Trophoblast cell (in vitro differentiated cells and primary cell): ENCODE measurements at regions not wholly inside any gene's neighbourhood (a gene's known extent, or its start where the extent isn't known, plus 50 kb on each side); places are given as distances from the start of the nearest gene placed in this dataset.

Source experiments
- DNase-seq, 2 donors: peaks; one replicate each; pipeline ENCODE4 v3.0.0-alpha.2; 2016
- H2AFZ ChIP-seq: 2 replicates; pipeline ENCODE4 v1.6.1; 2013; ENCODE audit warnings: low read length, moderate library complexity, mild to moderate bottlenecking; ENCODE audit not compliant: insufficient read depth, poor library complexity
- H2AK5ac ChIP-seq: 2 replicates; pipeline ENCODE4 v1.6.1; 2013; ENCODE audit warnings: mild to moderate bottlenecking, low read length
- H2BK120ac ChIP-seq: 2 replicates; pipeline ENCODE4 v1.6.1; 2013; ENCODE audit warnings: low read length, mild to moderate bottlenecking, moderate library complexity; ENCODE audit not compliant: insufficient read depth, poor library complexity
- H2BK12ac ChIP-seq: 2 replicates; pipeline ENCODE4 v1.6.1; 2013; ENCODE audit warnings: mild to moderate bottlenecking, low read length, moderate library complexity
- H2BK5ac ChIP-seq: 2 replicates; pipeline ENCODE4 v1.6.1; 2013; ENCODE audit warnings: low read length, low read depth, moderate library complexity, mild to moderate bottlenecking; ENCODE audit not compliant: poor library complexity
- H3K14ac ChIP-seq: 2 replicates; pipeline ENCODE4 v1.6.1; 2013; ENCODE audit warnings: mild to moderate bottlenecking, low read length
- H3K18ac ChIP-seq: 2 replicates; pipeline ENCODE4 v1.6.1; 2013; ENCODE audit warnings: mild to moderate bottlenecking, low read length
- H3K23ac ChIP-seq: 2 replicates; pipeline ENCODE4 v1.6.1; 2013; ENCODE audit warnings: low read length
- H3K27ac ChIP-seq: 2 replicates; pipeline ENCODE4 v1.5.1; 2013; ENCODE audit warnings: low read depth, mild to moderate bottlenecking, inconsistent platforms, low read length, moderate library complexity
- H3K27me3 ChIP-seq: 2 replicates; pipeline ENCODE4 v1.6.1; 2013; ENCODE audit warnings: inconsistent platforms, mild to moderate bottlenecking, low read length, moderate library complexity; ENCODE audit not compliant: insufficient read depth
- H3K36me3 ChIP-seq, 2 experiments: 1 replicate in 1 of 2; 2 replicates in 1 of 2; pipeline ENCODE4 v1.6.1; 2013; ENCODE audit warnings: low read length in 2 of 2, mild to moderate bottlenecking in 2 of 2, moderate library complexity in 1 of 2; ENCODE audit not compliant: insufficient read depth in 2 of 2, control insufficient read depth in 1 of 2
- H3K4ac ChIP-seq: 2 replicates; pipeline ENCODE4 v1.6.1; 2013; ENCODE audit warnings: low read depth, mild to moderate bottlenecking, low read length, moderate library complexity
- H3K4me1 ChIP-seq, 2 experiments: 1 replicate in 1 of 2; 2 replicates in 1 of 2; pipeline ENCODE4 v1.6.1; 2013; ENCODE audit warnings: low read length in 2 of 2, mild to moderate bottlenecking in 2 of 2, moderate library complexity in 1 of 2; ENCODE audit not compliant: insufficient read depth in 2 of 2, control insufficient read depth in 1 of 2
- H3K4me2 ChIP-seq: 2 replicates; pipeline ENCODE4 v1.6.1; 2013; ENCODE audit warnings: inconsistent platforms, mild to moderate bottlenecking, low read length, moderate library complexity
- H3K4me3 ChIP-seq: 2 replicates; pipeline ENCODE4 v1.5.1; 2013; ENCODE audit warnings: mild to moderate bottlenecking, low read depth, low read length, inconsistent platforms
- H3K79me1 ChIP-seq: one replicate; pipeline ENCODE4 v1.6.1; 2013; ENCODE audit warnings: low read length
- H3K79me2 ChIP-seq: 2 replicates; pipeline ENCODE4 v1.6.1; 2013; ENCODE audit warnings: low read length, mild to moderate bottlenecking; ENCODE audit not compliant: control insufficient read depth, insufficient read depth, poor library complexity
- H3K9ac ChIP-seq: 2 replicates; pipeline ENCODE4 v1.6.1; 2013; ENCODE audit warnings: mild to moderate bottlenecking, low read length
- H3K9me3 ChIP-seq: 2 replicates; pipeline ENCODE4 v1.6.1; 2013; ENCODE audit warnings: low read depth, mild to moderate bottlenecking, control low read depth, inconsistent platforms, low read length; ENCODE audit not compliant: insufficient read depth
- H4K12ac ChIP-seq: 2 replicates; pipeline ENCODE4 v1.6.1; 2013; ENCODE audit warnings: low read depth, mild to moderate bottlenecking, low read length, moderate library complexity
- H4K8ac ChIP-seq: 2 replicates; pipeline ENCODE4 v1.6.1; 2013; ENCODE audit warnings: low read depth, mild to moderate bottlenecking, low read length, moderate library complexity
- H4K91ac ChIP-seq: one replicate; pipeline ENCODE4 v1.6.1; 2013; ENCODE audit warnings: low read depth, mild to moderate bottlenecking, low read length, moderate library complexity
- WGBS: extraction: QIAGEN DNeasy Blood & Tissue Kit; methylation state at CpG from one replicate; pipeline ENCODE4 v1.1.7; 2013; ENCODE audit warnings: missing lambda C conversion rate; ENCODE audit not compliant: insufficient read length, insufficient coverage; ENCODE audit errors: extremely low coverage; 5-methylcytosine and 5-hydroxymethylcytosine counted together

- no peak overlapping the region for H2BK120ac ChIP-seq
- H2AK5ac ChIP-seq, result no peak overlapping the region
- no peaks in the 10 kb centered on the region for H3K9me3 ChIP-seq
- H3K18ac ChIP-seq, result no peak overlapping the region
- no CpG with 5 or more reads among the region's 1 CpG for WGBS
- no peak overlapping the region for H3K4me2 ChIP-seq
- H3K27ac ChIP-seq, result no peak overlapping the region
- H3K9ac ChIP-seq, result no peak overlapping the region
- peaks cover 0 to 7% of the 10 kb centered on the region in 2 experiments for H3K4me1 ChIP-seq
- H3K36me3 ChIP-seq, result no peaks in the 10 kb centered on the region
- H3K4me3 ChIP-seq, result no peak overlapping the region
- H3K4ac ChIP-seq, result no peak overlapping the region
- no peaks in the 10 kb centered on the region for H3K79me1 ChIP-seq
- H4K8ac ChIP-seq, result no peak overlapping the region
- H4K91ac ChIP-seq, result no peak overlapping the region
- H2AFZ ChIP-seq, result no peak overlapping the region
- H3K79me2 ChIP-seq, result peaks cover 3% of the 10 kb centered on the region
- H2BK5ac ChIP-seq, result no peak overlapping the region
- DNase-seq, result no peak
- no peak overlapping the region for H3K23ac ChIP-seq
- no peak overlapping the region for H2BK12ac ChIP-seq
- no peak overlapping the region for H3K14ac ChIP-seq
- H4K12ac ChIP-seq, result no peak overlapping the region
- no peaks in the 10 kb centered on the region for H3K27me3 ChIP-seq
Measured at GRCh38 chr19:7410946-7411345, 62.2 kb downstream of the ARHGEF18 start.

- no peak overlapping the region for H3K23ac ChIP-seq
- no peaks in the 10 kb centered on the region for H3K27me3 ChIP-seq
- no peak overlapping the region for H2BK120ac ChIP-seq
- H4K91ac ChIP-seq, result no peak overlapping the region
- peaks cover 6% of the 10 kb centered on the region for H3K79me2 ChIP-seq
- H2BK12ac ChIP-seq, result no peak overlapping the region
- no peak overlapping the region for H3K4me2 ChIP-seq
- H3K27ac ChIP-seq, result no peak overlapping the region
- no peak overlapping the region for H2AFZ ChIP-seq
- no peak for DNase-seq
- no peaks in the 10 kb centered on the region for H3K9me3 ChIP-seq
- no peak overlapping the region for H3K4me3 ChIP-seq
- H2AK5ac ChIP-seq, result no peak overlapping the region
- H4K8ac ChIP-seq, result no peak overlapping the region
- H3K9ac ChIP-seq, result no peak overlapping the region
- no peak overlapping the region for H3K14ac ChIP-seq
- no peak overlapping the region for H3K4ac ChIP-seq
- no peak overlapping the region for H3K18ac ChIP-seq
- no CpG with 5 or more reads among the region's 6 CpGs for WGBS
- peaks cover 5% of the 10 kb centered on the region for H3K79me1 ChIP-seq
- H2BK5ac ChIP-seq, result no peak overlapping the region
- H3K4me1 ChIP-seq, result peaks cover 14 to 18% of the 10 kb centered on the region in 2 experiments
- H3K36me3 ChIP-seq, result no peaks in the 10 kb centered on the region
- no peak overlapping the region for H4K12ac ChIP-seq
Measured at GRCh38 chr19:7413629-7414028, 64.9 kb downstream of the ARHGEF18 start.

DNA sequence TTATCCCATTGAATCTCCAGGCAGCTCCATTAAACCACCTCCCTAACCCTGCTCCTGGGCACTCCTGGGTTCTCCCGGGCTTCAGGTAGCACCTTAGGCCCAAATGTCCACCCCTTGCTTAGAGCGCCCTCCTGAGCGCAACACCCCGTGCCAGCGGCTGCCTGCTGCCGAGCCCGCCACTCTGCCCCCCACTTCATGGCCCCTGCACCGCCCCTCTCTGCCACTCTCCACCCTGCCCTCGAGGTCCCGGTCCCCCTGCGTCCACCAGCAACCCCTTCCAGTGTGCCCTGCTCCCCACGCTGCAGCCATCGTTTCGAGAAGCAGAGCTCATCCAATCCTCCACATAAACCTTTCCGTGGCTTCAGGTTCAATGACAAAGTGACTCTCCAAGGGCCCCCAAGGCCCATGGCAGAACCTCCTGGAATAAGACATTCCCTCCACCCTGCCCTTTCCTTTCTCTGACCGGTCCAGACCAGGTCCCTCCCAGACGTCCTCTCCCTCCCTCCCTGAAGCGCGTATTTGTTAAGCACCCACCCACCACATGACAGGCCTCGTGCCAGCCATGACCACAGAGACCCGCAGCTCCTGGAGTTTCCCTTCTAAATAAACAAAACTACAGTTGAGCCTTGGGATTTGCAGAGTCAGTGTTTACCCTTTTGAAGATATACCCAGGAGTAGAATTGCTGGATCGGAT is 66.6 kb downstream of the ARHGEF18 start:
- Histone ChIP-seq H2BK12ac (no peak overlapping the region), H3K36me3 (peaks cover 0 to 7% of the 10 kb centered on the region in 2 experiments), H4K91ac (no peak overlapping the region), H3K4me2 (no peak overlapping the region), H4K8ac (no peak overlapping the region), H3K27me3 (no peaks in the 10 kb centered on the region), H3K79me1 (peaks cover 6% of the 10 kb centered on the region), H3K9me3 (no peaks in the 10 kb centered on the region), H2AK5ac (no peak overlapping the region), H3K79me2 (peaks cover 8% of the 10 kb centered on the region), H3K14ac (no peak overlapping the region), H2BK5ac (no peak overlapping the region), H3K27ac (no peak overlapping the region), H2AFZ (no peak overlapping the region), H3K23ac (no peak overlapping the region), H3K4ac (peak overlapping the region; percentile 8), H2BK120ac (no peak overlapping the region), H3K9ac (no peak overlapping the region), H3K18ac (peak overlapping the region; percentile 25), H4K12ac (no peak overlapping the region), H3K4me3 (no peak overlapping the region), H3K4me1 (peaks cover 16 to 18% of the 10 kb centered on the region in 2 experiments)
- WGBS, result no CpG with 5 or more reads among the region's 22 CpGs
- no peak for DNase-seq

- Histone ChIP-seq H4K91ac (no peak overlapping the region), H3K27ac (no peak overlapping the region), H2AK5ac (no peak overlapping the region), H3K4ac (no peak overlapping the region), H2AFZ (no peak overlapping the region), H2BK12ac (no peak overlapping the region), H3K27me3 (no peaks in the 10 kb centered on the region), H3K9ac (no peak overlapping the region), H3K79me2 (peaks cover 8% of the 10 kb centered on the region), H3K36me3 (peaks cover 0 to 9% of the 10 kb centered on the region in 2 experiments), H2BK5ac (no peak overlapping the region), H2BK120ac (no peak overlapping the region), H3K9me3 (no peaks in the 10 kb centered on the region), H3K4me2 (no peak overlapping the region), H3K4me3 (no peak overlapping the region), H3K23ac (no peak overlapping the region), H4K12ac (no peak overlapping the region), H3K14ac (no peak overlapping the region), H4K8ac (no peak overlapping the region), H3K79me1 (peaks cover 6% of the 10 kb centered on the region), H3K18ac (no peak overlapping the region), H3K4me1 (peaks cover 18 to 23% of the 10 kb centered on the region in 2 experiments)
- no peak for DNase-seq
- WGBS, result no CpG with 5 or more reads among the region's 11 CpGs
Measured at GRCh38 chr19:7415857-7416371, 67.2 kb downstream of the ARHGEF18 start.
